PC-3 (cell line): ENCODE measurements at regions not wholly inside any gene's neighbourhood (a gene's known extent, or its start where the extent isn't known, plus 50 kb on each side); places are given as distances from the start of the nearest gene placed in this dataset.

Experiments used
- ATAC-seq: fragments of 200-7000 bp; cut with Tn5 transposase; 2 replicates; pipeline ENCODE4 v1.9.1; 2020; ENCODE audit warnings: mild to moderate bottlenecking, moderate library complexity
- BruUV-seq: library from RNA; stranded (reverse); fragments of 400-500 nt; replicated peaks from 2 replicates; lab custom pipeline; 2021; lab: Mats Ljungman, UMichigan
- CTCF ChIA-PET: fragments of 300-600 bp; sonication (Branson Sonifier 250); formaldehyde crosslinking; loops from one replicate; lab custom pipeline; 2022; ENCODE audit warnings: antibody characterized with exemption; lab: Charles Lee
- POLR2A ChIA-PET: fragments of 300-600 bp; sonication (Branson Sonifier 250); formaldehyde crosslinking; loops from one replicate; lab custom pipeline; 2022; ENCODE audit warnings: antibody characterized with exemption; ENCODE audit not compliant: unreplicated experiment; lab: Charles Lee
- DNase-seq: peaks from one replicate; pipeline ENCODE4 v3.0.0-alpha.2; 2015
- H2AFZ ChIP-seq: fragments of 300-600 bp; sonication (generic); 2 replicates; pipeline ENCODE4 v1.6.0; 2016; ENCODE audit warnings: antibody characterized with exemption, low read length
- H3F3A ChIP-seq: fragments of 300-600 bp; sonication (generic); one replicate; pipeline ENCODE4 v1.6.0; 2017; ENCODE audit warnings: antibody characterized with exemption, low read length, control low read depth, mild to moderate bottlenecking; ENCODE audit not compliant: unreplicated experiment
- H3K27ac ChIP-seq: fragments of 300-600 bp; sonication (generic); 2 replicates; pipeline ENCODE4 v1.5.1; 2016; ENCODE audit warnings: mild to moderate bottlenecking, low read length
- H3K27me3 ChIP-seq: fragments of 300-600 bp; sonication (generic); 2 replicates; pipeline ENCODE4 v1.6.1; 2016; ENCODE audit warnings: low read length, mixed read lengths
- H3K36me3 ChIP-seq: fragments of 300-600 bp; sonication (generic); 2 replicates; pipeline ENCODE4 v1.6.1; 2016; ENCODE audit warnings: low read depth, mixed run types, low read length, mixed read lengths
- H3K4me1 ChIP-seq: fragments of 300-600 bp; sonication (generic); 2 replicates; pipeline ENCODE4 v1.5.1; 2016; ENCODE audit warnings: low read length; ENCODE audit not compliant: insufficient read depth
- H3K4me2 ChIP-seq: fragments of 300-600 bp; sonication (generic); 2 replicates; pipeline ENCODE4 v1.6.0; 2016; ENCODE audit warnings: low read length
- H3K4me3 ChIP-seq: fragments of 300-600 bp; sonication (generic); 2 replicates; pipeline ENCODE4 v1.5.1; 2016; ENCODE audit warnings: mild to moderate bottlenecking, low read length, mixed read lengths
- H3K79me2 ChIP-seq: fragments of 300-600 bp; sonication (generic); 2 replicates; pipeline ENCODE4 v1.6.1; 2017; ENCODE audit warnings: low read length, mixed read lengths
- H3K9ac ChIP-seq: fragments of 300-600 bp; sonication (generic); 2 replicates; pipeline ENCODE4 v1.6.0; 2016; ENCODE audit warnings: mild to moderate bottlenecking, low read length
- H3K9me2 ChIP-seq: fragments of 300-600 bp; sonication (generic); replicated peaks from 2 replicates; pipeline ENCODE4 v1.6.1; 2016; ENCODE audit warnings: mixed run types, low read length, mixed read lengths
- H3K9me3 ChIP-seq: fragments of 300-600 bp; sonication (generic); 2 replicates; pipeline ENCODE4 v1.6.1; 2016; ENCODE audit warnings: low read length, mixed read lengths
- H4K20me1 ChIP-seq: fragments of 300-600 bp; sonication (generic); 2 replicates; pipeline ENCODE4 v1.6.1; 2016; ENCODE audit warnings: low read length, mixed read lengths
- CTCF ChIP-seq: fragments of 300-600 bp; sonication (generic); conservative IDR thresholded peaks from 2 replicates; pipeline ENCODE4 v1.5.1; 2017; ENCODE audit warnings: antibody characterized with exemption, low read depth, mild to moderate bottlenecking, low read length
- EZH2 ChIP-seq: fragments of 300-600 bp; sonication (generic); IDR thresholded peaks from one replicate; pipeline ENCODE4 v1.6.1; 2017; ENCODE audit warnings: antibody characterized with exemption, mild to moderate bottlenecking, low read length; ENCODE audit not compliant: unreplicated experiment
- EZH2phosphoT487 ChIP-seq: fragments of 300-600 bp; sonication (generic); IDR thresholded peaks from 2 replicates; pipeline ENCODE4 v1.6.1; 2018; ENCODE audit warnings: mild to moderate bottlenecking, antibody characterized with exemption, low read length, borderline replicate concordance
- intact Hi-C: fragments of 100-400 bp; cut with micrococcal nuclease; formaldehyde crosslinking; loops from 2 replicates; pipeline ENCODE4 v1.9.0; 2023

- no peaks in the 10 kb centered on the region for H3K9me2 ChIP-seq
- intact Hi-C loops = no loop called here
- ChIA-PET CTCF (no interaction called here), POLR2A (no interaction called here)
- H4K20me1 ChIP-seq = no peaks in the 10 kb centered on the region
- H3K79me2 ChIP-seq = no peaks in the 10 kb centered on the region
- no peaks in the 10 kb centered on the region for H3F3A ChIP-seq
- H2AFZ ChIP-seq = no peak overlapping the region
- no peak for DNase-seq
- no peaks in the 10 kb centered on the region; the same call in 1 of the 2 replicates for H3K4me1 ChIP-seq
- no peak overlapping the region for H3K4me3 ChIP-seq
- no peaks in the 10 kb centered on the region for H3K27me3 ChIP-seq
- H3K9ac ChIP-seq = no peak overlapping the region
- ATAC-seq = no peak
- TF ChIP-seq EZH2phosphoT487 (no peak), EZH2 (no peak)
- no TSS peak for BruUV-seq
- H3K27ac ChIP-seq = no peak overlapping the region
- H3K36me3 ChIP-seq = no peaks in the 10 kb centered on the region
- no peaks in the 10 kb centered on the region for H3K9me3 ChIP-seq
- no peak overlapping the region for H3K4me2 ChIP-seq
These were observed 75.2 kb upstream of the TP53I11 start for GRCh38 chr11:45025716-45026492.

GRCh38 chr11:45026835-45027234 is 76.2 kb upstream of the TP53I11 start:
- ATAC-seq = no peak
- no peak for DNase-seq
- Histone ChIP-seq H3K27me3 (no peaks in the 10 kb centered on the region), H3K4me2 (no peak overlapping the region), H3K79me2 (no peaks in the 10 kb centered on the region), H3F3A (no peaks in the 10 kb centered on the region), H3K9me2 (no peaks in the 10 kb centered on the region), H4K20me1 (no peaks in the 10 kb centered on the region), H3K27ac (no peak overlapping the region), H3K4me1 (no peaks in the 10 kb centered on the region; the same call in 1 of the 2 replicates), H3K9me3 (no peaks in the 10 kb centered on the region), H2AFZ (no peak overlapping the region), H3K36me3 (no peaks in the 10 kb centered on the region), H3K4me3 (no peak overlapping the region), H3K9ac (no peak overlapping the region)
- POLR2A ChIA-PET = no interaction called here
- TF ChIP-seq EZH2 (no peak), CTCF (no peak), EZH2phosphoT487 (no peak)
- BruUV-seq = no TSS peak
- CTCF ChIA-PET = no interaction called here
- intact Hi-C loops = no loop called here

GRCh38 chr11:45027312-45027711 is 76.6 kb upstream of the TP53I11 start:
- H3K27me3 ChIP-seq = no peaks in the 10 kb centered on the region
- H3F3A ChIP-seq = no peaks in the 10 kb centered on the region
- intact Hi-C loops = no loop called here
- DNase-seq (no peak), ATAC-seq (no peak)
- CTCF ChIA-PET = no interaction called here
- H3K9ac ChIP-seq = no peak overlapping the region
- no peak overlapping the region for H3K4me2 ChIP-seq
- no peaks in the 10 kb centered on the region; the same call in 1 of the 2 replicates for H3K4me1 ChIP-seq
- H3K36me3 ChIP-seq = no peaks in the 10 kb centered on the region
- no peaks in the 10 kb centered on the region for H3K79me2 ChIP-seq
- no peak overlapping the region for H3K4me3 ChIP-seq
- H4K20me1 ChIP-seq = no peaks in the 10 kb centered on the region
- TF ChIP-seq CTCF (no peak), EZH2phosphoT487 (no peak), EZH2 (no peak)
- H3K27ac ChIP-seq = no peak overlapping the region
- POLR2A ChIA-PET = no interaction called here
- H2AFZ ChIP-seq = no peak overlapping the region
- H3K9me2 ChIP-seq = no peaks in the 10 kb centered on the region
- no peaks in the 10 kb centered on the region for H3K9me3 ChIP-seq
- no TSS peak for BruUV-seq
